Vagina (tissue), 2 donors: ENCODE measurements at regions not wholly inside any gene's neighbourhood (a gene's known extent, or its start where the extent isn't known, plus 50 kb on each side); places are given as distances from the start of the nearest gene placed in this dataset.

ENCODE experiments used
- CTCF ChIP-seq, 3 experiments: fragments of 450-650 bp in 2 of 3; fragments of 200-600 bp in 1 of 3; sonication (generic) in 1 of 3; IDR thresholded peaks; one replicate each; pipeline ENCODE4 v1.5.1; 2017 to 2019; ENCODE audit warnings: antibody characterized with exemption in 3 of 3, mild to moderate bottlenecking in 2 of 3, moderate library complexity in 2 of 3
- POLR2AphosphoS5 ChIP-seq, 2 donors: sonication (generic); formaldehyde crosslinking; IDR thresholded peaks; one replicate each; pipeline ENCODE4 v1.9.0; 2017; ENCODE audit warnings: antibody characterized with exemption in 2 of 2, mild to moderate bottlenecking in 2 of 2, low read depth in 1 of 2; ENCODE audit not compliant: insufficient read depth in 1 of 2

GRCh38 chr22:49509016-49509415 lies 318.7 kb downstream of the BRD1 start:
- TF ChIP-seq POLR2AphosphoS5 (IDR thresholded peaks at IDR 0.05; ENCODE audit: insufficient read depth in 1 of 2, low read depth in 1 of 2) (no peak), CTCF (IDR thresholded peaks at IDR 0.05) (no peak)
